Erythroblast (primary cell): ENCODE measurements at regions not wholly inside any gene's neighbourhood (a gene's known extent, or its start where the extent isn't known, plus 50 kb on each side); places are given as distances from the start of the nearest gene placed in this dataset.

ENCODE experiments used
- GATA1 ChIP-seq: IDR thresholded peaks from 2 replicates; pipeline ENCODE4 v1.6.1; 2011; ENCODE audit warnings: low read depth, mild to moderate bottlenecking, control low read depth, low read length, moderate library complexity
- POLR2A ChIP-seq: IDR thresholded peaks from 2 replicates; pipeline ENCODE4 v1.6.1; 2011; ENCODE audit warnings: mild to moderate bottlenecking, low read length

- TF ChIP-seq POLR2A (no peak), GATA1 (no peak)
Measured at GRCh38 chr2:139854769-139855483, 1074.7 kb upstream of the NXPH2 start.
